Smooth muscle cell (in vitro differentiated cells): ENCODE measurements at regions not wholly inside any gene's neighbourhood (a gene's known extent, or its start where the extent isn't known, plus 50 kb on each side); places are given as distances from the start of the nearest gene placed in this dataset.

Source experiments
- DNase-seq: peaks from one replicate; lab custom pipeline; 2025; ENCODE audit not compliant: unreplicated experiment; lab: John Stamatoyannopoulos, UW
- H2AFZ ChIP-seq: fragments of 200-600 bp; sonication (generic); 2 replicates; pipeline ENCODE4 v1.6.0; 2016; ENCODE audit warnings: antibody characterized with exemption, low read depth, mild to moderate bottlenecking
- H3F3A ChIP-seq: fragments of 200-600 bp; sonication (generic); 2 replicates; pipeline ENCODE4 v1.6.0; 2017; ENCODE audit warnings: antibody characterized with exemption, low read depth
- H3K27ac ChIP-seq: fragments of 200-600 bp; sonication (generic); 2 replicates; pipeline ENCODE4 v1.5.1; 2016; ENCODE audit warnings: low read depth, mild to moderate bottlenecking
- H3K27me3 ChIP-seq: fragments of 200-600 bp; sonication (generic); 2 replicates; pipeline ENCODE4 v1.6.1; 2016; ENCODE audit warnings: low read depth, mild to moderate bottlenecking
- H3K36me3 ChIP-seq: fragments of 200-600 bp; sonication (generic); 2 replicates; pipeline ENCODE4 v1.5.1; 2016; ENCODE audit warnings: low read depth
- H3K4me1 ChIP-seq: fragments of 200-600 bp; sonication (generic); 2 replicates; pipeline ENCODE4 v1.5.1; 2016; ENCODE audit warnings: low read depth
- H3K4me2 ChIP-seq: fragments of 200-600 bp; sonication (generic); 2 replicates; pipeline ENCODE4 v1.6.0; 2016; ENCODE audit warnings: mild to moderate bottlenecking
- H3K4me3 ChIP-seq: fragments of 200-600 bp; sonication (generic); 2 replicates; pipeline ENCODE4 v1.5.1; 2016; ENCODE audit warnings: mild to moderate bottlenecking
- H3K79me2 ChIP-seq: fragments of 200-600 bp; sonication (generic); 2 replicates; pipeline ENCODE4 v1.6.0; 2016; ENCODE audit warnings: low read depth, mild to moderate bottlenecking
- H3K9ac ChIP-seq: fragments of 200-600 bp; sonication (generic); 2 replicates; pipeline ENCODE4 v1.6.0; 2016; ENCODE audit warnings: low read depth
- H3K9me3 ChIP-seq: fragments of 200-600 bp; sonication (generic); replicated peaks from 2 replicates; pipeline ENCODE4 v1.5.1; 2016; ENCODE audit warnings: low read depth
- H4K20me1 ChIP-seq: fragments of 200-600 bp; sonication (generic); 2 replicates; pipeline ENCODE4 v1.6.0; 2016; ENCODE audit warnings: low read depth
- WGBS: methylation state at CpG from one replicate; pipeline ENCODE4 v1.1.7; 2016; ENCODE audit warnings: low lambda C conversion rate; 5-methylcytosine and 5-hydroxymethylcytosine counted together
- TF ChIP-seq, protein P1 (sequence below): fragments of 200-600 bp; sonication (generic); IDR thresholded peaks from 2 replicates; pipeline ENCODE4 v1.5.1; 2017; ENCODE audit warnings: borderline replicate concordance, mild to moderate bottlenecking, antibody characterized with exemption; ENCODE audit not compliant: insufficient read depth, poor library complexity, severe bottlenecking

DNA sequence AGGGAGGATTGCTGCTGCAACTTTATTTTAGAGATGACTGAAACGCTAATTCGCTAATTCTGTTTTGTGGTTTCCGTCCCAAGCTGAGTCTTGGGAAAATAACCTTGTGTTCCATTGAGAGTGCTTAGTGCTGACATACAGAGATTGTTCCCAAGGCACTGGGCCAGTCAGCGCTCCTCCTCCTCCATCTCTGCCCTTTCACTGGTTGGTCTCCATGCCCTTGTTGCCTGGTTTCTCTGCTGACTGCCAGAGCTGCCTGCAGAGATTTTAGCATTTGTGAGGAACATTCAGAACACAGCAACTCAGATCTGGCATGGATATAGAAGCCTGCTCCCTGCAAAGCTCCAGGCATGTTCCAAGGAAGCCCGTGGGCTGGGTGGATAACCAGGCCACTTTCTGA lies 126.0 kb upstream of the IRX2 start:
- Histone ChIP-seq H3K4me2 (no peak overlapping the region), H3K79me2 (no peaks in the 10 kb centered on the region), H3K4me3 (no peak overlapping the region), H3K9me3 (peaks cover 5% of the 10 kb centered on the region), H3F3A (no peaks in the 10 kb centered on the region), H2AFZ (no peak overlapping the region), H3K9ac (no peak overlapping the region), H3K27me3 (no peaks in the 10 kb centered on the region), H4K20me1 (no peaks in the 10 kb centered on the region), H3K4me1 (no peaks in the 10 kb centered on the region), H3K27ac (no peak overlapping the region), H3K36me3 (no peaks in the 10 kb centered on the region)
- WGBS: 89% methylated on average over 5 of the region's 5 CpGs
- no peak for DNase-seq
- TF ChIP-seq, protein P1, sequence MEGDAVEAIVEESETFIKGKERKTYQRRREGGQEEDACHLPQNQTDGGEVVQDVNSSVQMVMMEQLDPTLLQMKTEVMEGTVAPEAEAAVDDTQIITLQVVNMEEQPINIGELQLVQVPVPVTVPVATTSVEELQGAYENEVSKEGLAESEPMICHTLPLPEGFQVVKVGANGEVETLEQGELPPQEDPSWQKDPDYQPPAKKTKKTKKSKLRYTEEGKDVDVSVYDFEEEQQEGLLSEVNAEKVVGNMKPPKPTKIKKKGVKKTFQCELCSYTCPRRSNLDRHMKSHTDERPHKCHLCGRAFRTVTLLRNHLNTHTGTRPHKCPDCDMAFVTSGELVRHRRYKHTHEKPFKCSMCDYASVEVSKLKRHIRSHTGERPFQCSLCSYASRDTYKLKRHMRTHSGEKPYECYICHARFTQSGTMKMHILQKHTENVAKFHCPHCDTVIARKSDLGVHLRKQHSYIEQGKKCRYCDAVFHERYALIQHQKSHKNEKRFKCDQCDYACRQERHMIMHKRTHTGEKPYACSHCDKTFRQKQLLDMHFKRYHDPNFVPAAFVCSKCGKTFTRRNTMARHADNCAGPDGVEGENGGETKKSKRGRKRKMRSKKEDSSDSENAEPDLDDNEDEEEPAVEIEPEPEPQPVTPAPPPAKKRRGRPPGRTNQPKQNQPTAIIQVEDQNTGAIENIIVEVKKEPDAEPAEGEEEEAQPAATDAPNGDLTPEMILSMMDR: no peak

DNA sequence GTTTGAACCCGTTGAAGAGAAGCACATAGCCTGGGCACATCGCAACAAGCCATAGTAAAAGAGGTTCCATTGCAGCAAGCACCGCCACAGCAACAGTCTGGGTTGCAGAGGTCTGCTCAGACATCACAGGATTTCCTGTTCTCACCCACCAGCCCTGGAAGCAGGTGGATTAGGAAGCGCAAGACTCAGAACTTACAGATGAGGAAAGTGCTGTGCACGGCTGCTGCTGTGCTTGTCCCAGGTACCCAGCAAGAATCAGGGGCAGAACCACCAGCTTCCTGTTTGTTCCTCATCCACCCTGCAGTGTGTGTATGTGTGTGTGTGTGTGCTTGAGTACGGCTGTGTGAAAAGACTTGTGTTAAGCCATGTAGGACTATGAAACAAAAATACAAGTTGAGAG lies 124.7 kb upstream of the IRX2 start:
- Histone ChIP-seq H3K4me2 (no peak overlapping the region), H3K4me1 (no peaks in the 10 kb centered on the region), H3K27me3 (no peaks in the 10 kb centered on the region), H3K36me3 (no peaks in the 10 kb centered on the region), H3F3A (no peaks in the 10 kb centered on the region), H3K9me3 (peaks cover 5% of the 10 kb centered on the region), H4K20me1 (no peaks in the 10 kb centered on the region), H3K4me3 (no peak overlapping the region), H3K79me2 (no peaks in the 10 kb centered on the region), H3K27ac (no peak overlapping the region), H2AFZ (no peak overlapping the region), H3K9ac (no peak overlapping the region)
- TF ChIP-seq, protein P1: no peak
- 94% methylated on average over 6 of the region's 6 CpGs for WGBS
- no peak for DNase-seq

DNA sequence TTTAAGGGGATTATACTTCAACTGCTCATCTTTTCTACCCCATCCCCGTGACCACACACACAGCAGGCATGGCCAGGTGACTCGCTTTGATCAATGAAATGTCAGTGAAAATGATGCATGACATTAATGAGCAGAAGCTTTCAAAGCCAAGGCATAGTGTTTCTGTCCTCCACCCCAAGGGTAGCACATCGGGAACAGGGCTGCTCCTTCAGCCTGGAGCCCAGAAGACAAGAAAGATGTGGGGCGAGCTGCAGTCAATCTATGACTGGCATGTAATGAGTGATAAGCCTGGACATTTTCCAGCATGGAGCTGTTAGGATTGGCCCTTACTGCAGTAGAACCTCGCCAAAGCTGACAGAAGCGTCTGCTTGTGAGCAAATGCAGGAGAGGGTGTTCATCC lies 122.6 kb upstream of the IRX2 start:
- DNase-seq: no peak
- Histone ChIP-seq H3K4me1 (no peaks in the 10 kb centered on the region), H3F3A (no peaks in the 10 kb centered on the region), H4K20me1 (no peaks in the 10 kb centered on the region), H3K4me2 (no peak overlapping the region), H3K4me3 (no peak overlapping the region), H3K36me3 (no peaks in the 10 kb centered on the region), H3K9me3 (no peaks in the 10 kb centered on the region), H3K27ac (no peak overlapping the region), H2AFZ (no peak overlapping the region), H3K79me2 (no peaks in the 10 kb centered on the region), H3K27me3 (no peaks in the 10 kb centered on the region), H3K9ac (no peak overlapping the region)
- WGBS: 79% methylated on average over 6 of the region's 6 CpGs
- TF ChIP-seq, protein P1: no peak

DNA sequence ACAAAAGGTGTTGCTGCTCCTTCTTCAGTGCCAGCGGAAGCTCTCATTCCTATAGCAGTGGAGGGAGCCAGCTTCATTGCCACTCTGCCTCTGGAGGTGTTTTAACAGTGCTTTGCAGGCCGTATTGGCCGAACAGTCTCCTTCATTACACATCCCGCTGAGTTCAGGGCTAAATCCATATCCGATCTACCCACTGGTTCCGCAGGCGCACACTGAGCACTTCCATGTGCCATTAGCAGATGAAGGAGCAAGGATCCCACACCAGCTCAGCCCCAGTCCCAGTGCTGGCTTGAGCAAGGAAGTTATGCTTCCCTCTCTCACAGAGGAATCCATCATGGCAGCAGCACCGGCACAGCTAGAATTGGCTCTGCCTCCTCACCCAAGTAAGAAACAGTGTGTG lies 121.2 kb upstream of the IRX2 start:
- Histone ChIP-seq H3K36me3 (no peaks in the 10 kb centered on the region), H3K4me2 (no peak overlapping the region), H2AFZ (no peak overlapping the region), H3K4me3 (no peak overlapping the region), H3K9ac (no peak overlapping the region), H3K79me2 (no peaks in the 10 kb centered on the region), H3K27ac (no peak overlapping the region), H3K27me3 (no peaks in the 10 kb centered on the region), H3K4me1 (no peaks in the 10 kb centered on the region), H4K20me1 (no peaks in the 10 kb centered on the region), H3F3A (no peaks in the 10 kb centered on the region), H3K9me3 (no peaks in the 10 kb centered on the region)
- WGBS: 78% methylated on average over 8 of the region's 8 CpGs
- TF ChIP-seq, protein P1: no peak
- DNase-seq: no peak
